IPS-18c (cell line): ENCODE measurements at regions not wholly inside any gene's neighbourhood (a gene's known extent, or its start where the extent isn't known, plus 50 kb on each side); places are given as distances from the start of the nearest gene placed in this dataset.
A peak's percentile ranks its signal among the peaks of the same experiment; 100 is the strongest.
"Not testable (repeated sequence)": the region's sequence is repeated elsewhere in the genome, so short reads cannot be mapped to it uniquely, and the experiment has no call there.

ENCODE experiments used
- H3K4me3 ChIP-seq: 2 replicates; pipeline ENCODE4 v1.7.0; 2013; ENCODE audit warnings: low read depth, mild to moderate bottlenecking, low read length, moderate library complexity; ENCODE audit not compliant: insufficient read depth
- H3K9me3 ChIP-seq: one replicate; pipeline ENCODE4 v1.6.1; 2013; ENCODE audit warnings: mild to moderate bottlenecking, low read length, moderate library complexity; ENCODE audit not compliant: control insufficient read depth, insufficient read depth

- no peak overlapping the region for H3K4me3 ChIP-seq
- no peaks in the 10 kb centered on the region for H3K9me3 ChIP-seq
Measured at GRCh38 chr7:15084368-15084767, 181.8 kb upstream of the DGKB start.

DNA sequence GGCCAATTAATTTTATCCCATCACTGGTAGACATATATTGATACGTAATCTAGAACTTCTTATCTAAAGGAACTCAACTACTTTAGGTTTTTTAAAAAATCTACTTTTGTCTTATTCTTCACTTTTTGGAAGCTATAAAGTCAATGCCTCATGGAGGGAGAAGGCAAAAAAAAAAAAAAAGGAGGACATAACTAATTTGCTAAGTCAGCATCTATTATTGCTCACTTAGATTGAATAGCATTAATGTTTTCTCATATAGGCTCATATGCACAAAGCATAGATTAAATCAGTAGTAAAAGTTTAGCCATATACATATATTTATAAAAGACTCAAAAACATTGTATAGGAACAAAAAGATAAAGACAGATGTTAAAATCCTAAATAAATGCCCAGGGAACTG, 179.3 kb upstream of the DGKB start:
- Histone ChIP-seq H3K4me3 (no peak overlapping the region), H3K9me3 (no peaks in the 10 kb centered on the region)

- H3K4me3 ChIP-seq, result no peak overlapping the region
Measured at GRCh38 chr7:15073301-15073700, 170.8 kb upstream of the DGKB start.

DNA sequence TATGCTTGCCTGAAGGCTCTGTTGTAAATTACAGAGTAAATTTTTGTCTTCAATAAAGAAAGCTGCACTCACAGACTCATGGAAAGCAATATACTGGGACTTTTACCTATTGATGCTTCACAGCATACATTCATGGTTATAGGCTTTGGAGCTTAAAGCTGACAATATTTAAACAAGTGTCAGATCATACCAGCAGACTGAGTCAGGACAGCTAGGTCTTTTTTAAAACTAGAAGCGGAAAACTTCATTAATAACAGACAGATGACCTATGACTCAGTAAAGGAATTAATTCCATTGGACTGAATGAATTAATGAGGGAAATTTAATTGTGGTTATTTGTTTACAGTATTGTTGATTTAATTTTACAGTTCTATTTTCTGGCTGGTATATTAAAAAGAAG, 165.8 kb upstream of the DGKB start:
- no peak overlapping the region for H3K4me3 ChIP-seq
- no peaks in the 10 kb centered on the region for H3K9me3 ChIP-seq

More at GRCh38 chr7:15073301-15073700, 170.8 kb upstream of the DGKB start:
- H3K9me3 ChIP-seq, result no peaks in the 10 kb centered on the region

GRCh38 chr7:15057272-15057671, 154.7 kb upstream of the DGKB start:
- Histone ChIP-seq H3K9me3 (peaks cover 3% of the 10 kb centered on the region), H3K4me3 (no peak overlapping the region)

- H3K9me3 ChIP-seq, H3K4me3 ChIP-seq: not testable (repeated sequence)
Measured at GRCh38 chr7:15054304-15054703, 151.8 kb upstream of the DGKB start.

DNA sequence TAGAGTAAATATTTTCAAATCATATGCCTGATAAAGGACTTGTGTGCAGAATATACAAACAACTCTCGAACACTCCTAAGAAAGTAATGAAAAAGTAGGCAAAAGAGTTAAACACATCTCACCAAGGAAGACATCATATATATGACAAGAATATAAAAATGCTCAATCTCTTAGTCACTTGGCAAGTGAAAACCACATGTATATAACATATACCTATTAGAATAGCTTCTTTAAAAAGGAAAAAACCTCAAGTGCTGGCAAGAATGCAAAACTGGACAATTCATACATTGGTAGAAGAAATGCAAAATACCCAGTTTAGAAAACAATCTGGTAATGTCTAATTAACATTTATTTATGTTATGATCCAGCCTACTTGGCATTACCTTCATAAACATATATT, 146.6 kb upstream of the DGKB start:
- Histone ChIP-seq H3K9me3 (peaks cover 4% of the 10 kb centered on the region), H3K4me3 (no peak overlapping the region)

DNA sequence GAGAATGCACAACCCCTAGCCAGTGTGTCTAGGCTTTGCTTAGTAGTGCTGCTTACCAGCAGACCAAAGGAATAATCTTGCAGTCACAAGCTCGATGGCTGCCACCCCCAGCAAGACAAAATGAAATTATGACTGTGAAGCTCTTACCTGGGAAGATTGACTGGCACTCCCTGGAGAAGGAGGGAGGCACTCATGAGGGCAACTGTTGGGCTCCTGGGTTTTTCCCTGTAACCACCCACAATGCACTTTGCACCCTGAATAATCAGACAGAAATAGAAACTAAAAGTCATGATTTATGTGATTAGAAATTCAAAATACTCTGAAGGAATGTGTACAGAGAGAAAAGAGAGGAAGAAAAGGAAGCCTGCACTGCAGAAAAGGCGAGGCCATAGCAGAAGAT, 144.3 kb upstream of the DGKB start:
- H3K4me3 ChIP-seq, result no peak overlapping the region
- H3K9me3 ChIP-seq, result no peaks in the 10 kb centered on the region

DNA sequence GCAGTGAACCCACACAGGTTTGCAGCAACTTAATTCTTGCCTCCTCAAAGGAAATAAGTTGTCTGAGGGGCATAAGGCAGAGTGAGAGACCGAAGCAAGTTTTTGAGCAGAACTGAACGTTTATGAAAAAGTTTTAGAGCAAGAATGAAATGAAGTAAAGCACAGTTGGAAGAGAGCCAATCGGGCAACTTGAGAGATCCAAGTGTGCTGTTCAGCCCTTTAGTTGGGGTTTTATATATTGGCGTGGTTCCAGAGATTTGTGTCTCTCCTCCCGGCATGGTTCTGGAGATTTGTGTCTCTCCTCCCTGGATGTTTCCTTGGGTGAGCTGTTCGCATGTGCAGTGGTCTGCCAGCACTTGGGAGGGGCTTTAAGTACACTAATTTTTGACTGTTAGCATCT, 141.4 kb upstream of the DGKB start:
- Histone ChIP-seq H3K9me3 (no peaks in the 10 kb centered on the region), H3K4me3 (no peak overlapping the region)

GRCh38 chr7:15042285-15043065, 139.9 kb upstream of the DGKB start:
- no peak overlapping the region for H3K4me3 ChIP-seq

DNA sequence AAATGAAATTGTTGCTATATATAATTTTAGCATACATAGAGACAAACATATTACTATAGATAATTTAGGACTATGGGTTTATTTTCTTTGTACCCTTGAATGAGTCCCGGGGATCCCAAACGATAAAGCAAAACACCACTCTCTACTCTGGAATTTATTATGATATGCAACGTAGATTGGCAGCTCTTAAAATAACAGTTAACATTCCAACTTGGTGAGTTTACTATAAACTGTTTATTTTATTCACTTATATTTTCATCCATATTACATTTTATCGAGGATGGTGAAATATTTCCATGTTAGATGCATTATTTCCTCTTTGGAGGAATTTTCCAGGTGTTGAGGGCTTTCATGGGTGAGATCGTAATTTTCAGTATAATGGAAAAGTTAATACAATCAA, 138.7 kb upstream of the DGKB start:
- H3K4me3 ChIP-seq, result no peak overlapping the region
- no peaks in the 10 kb centered on the region for H3K9me3 ChIP-seq

More at GRCh38 chr7:15042285-15043065, 139.9 kb upstream of the DGKB start:
- no peaks in the 10 kb centered on the region for H3K9me3 ChIP-seq

DNA sequence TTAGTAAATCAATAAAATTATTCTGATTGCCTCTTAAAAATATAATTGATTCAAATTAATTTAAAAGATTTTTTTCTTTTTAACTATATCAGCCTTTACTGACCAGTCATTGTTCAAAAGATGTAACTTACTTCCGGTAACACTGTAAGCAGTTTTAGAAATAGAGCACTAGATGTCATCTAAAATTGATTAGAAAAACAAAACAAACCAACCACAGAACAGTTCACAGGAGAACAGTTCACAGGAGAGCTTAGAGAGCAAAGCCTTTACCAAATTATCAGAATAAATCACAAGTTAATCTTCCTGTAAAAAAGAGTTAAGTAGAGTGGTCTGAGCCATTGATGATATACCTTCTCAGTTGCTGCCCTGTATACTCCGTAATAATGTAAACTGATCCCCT, 133.3 kb upstream of the DGKB start:
- H3K4me3 ChIP-seq, result no peak overlapping the region

GRCh38 chr7:15033039-15033438, 130.5 kb upstream of the DGKB start:
- H3K4me3 ChIP-seq, result no peak overlapping the region
- H3K9me3 ChIP-seq, result no peaks in the 10 kb centered on the region

More for the DNA sequence above, 133.3 kb upstream of the DGKB start:
- H3K9me3 ChIP-seq, result no peaks in the 10 kb centered on the region

DNA sequence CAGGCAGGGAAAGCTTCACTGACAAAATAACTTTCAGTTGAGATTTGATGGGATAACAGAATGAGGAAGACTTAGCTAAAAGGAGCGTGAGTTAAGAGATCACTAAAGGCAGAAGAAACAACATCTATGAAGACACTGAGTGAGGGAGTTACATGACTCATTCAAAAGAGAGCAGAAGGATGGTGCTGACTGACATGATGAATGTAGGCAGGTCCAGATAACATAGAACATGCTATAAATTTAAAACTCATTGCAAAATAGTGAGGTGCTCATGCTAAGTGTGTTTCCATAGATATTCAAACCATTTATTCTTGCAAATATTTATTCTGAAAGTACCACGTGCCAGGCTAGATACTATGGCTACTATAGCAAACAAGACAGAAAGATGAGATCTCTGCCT, 116.4 kb upstream of the DGKB start:
- Histone ChIP-seq H3K4me3 (no peak overlapping the region), H3K9me3 (no peaks in the 10 kb centered on the region)

GRCh38 chr7:15016766-15017165, 114.2 kb upstream of the DGKB start:
- Histone ChIP-seq H3K9me3 (no peaks in the 10 kb centered on the region), H3K4me3 (no peak overlapping the region)

GRCh38 chr7:15016315-15016667, 113.7 kb upstream of the DGKB start:
- Histone ChIP-seq H3K9me3 (no peaks in the 10 kb centered on the region), H3K4me3 (no peak overlapping the region)

GRCh38 chr7:15015545-15016314, 113.2 kb upstream of the DGKB start:
- Histone ChIP-seq H3K9me3 (no peaks in the 10 kb centered on the region), H3K4me3 (peak overlapping the region; percentile 2; the same call in 1 of the 2 replicates)

GRCh38 chr7:15012135-15012534, 109.6 kb upstream of the DGKB start:
- no peaks in the 10 kb centered on the region for H3K9me3 ChIP-seq

More at GRCh38 chr7:15012135-15012534, 109.6 kb upstream of the DGKB start:
- H3K4me3 ChIP-seq, result no peak overlapping the region
